IPS DF 4.7 (cell line): ENCODE measurements at regions not wholly inside any gene's neighbourhood (a gene's known extent, or its start where the extent isn't known, plus 50 kb on each side); places are given as distances from the start of the nearest gene placed in this dataset.

ENCODE experiments used
- DNase-seq: peaks from one replicate; pipeline ENCODE4 v3.0.0-alpha.2; 2013; ENCODE audit warnings: low spot score; ENCODE audit errors: extremely low read depth

DNA sequence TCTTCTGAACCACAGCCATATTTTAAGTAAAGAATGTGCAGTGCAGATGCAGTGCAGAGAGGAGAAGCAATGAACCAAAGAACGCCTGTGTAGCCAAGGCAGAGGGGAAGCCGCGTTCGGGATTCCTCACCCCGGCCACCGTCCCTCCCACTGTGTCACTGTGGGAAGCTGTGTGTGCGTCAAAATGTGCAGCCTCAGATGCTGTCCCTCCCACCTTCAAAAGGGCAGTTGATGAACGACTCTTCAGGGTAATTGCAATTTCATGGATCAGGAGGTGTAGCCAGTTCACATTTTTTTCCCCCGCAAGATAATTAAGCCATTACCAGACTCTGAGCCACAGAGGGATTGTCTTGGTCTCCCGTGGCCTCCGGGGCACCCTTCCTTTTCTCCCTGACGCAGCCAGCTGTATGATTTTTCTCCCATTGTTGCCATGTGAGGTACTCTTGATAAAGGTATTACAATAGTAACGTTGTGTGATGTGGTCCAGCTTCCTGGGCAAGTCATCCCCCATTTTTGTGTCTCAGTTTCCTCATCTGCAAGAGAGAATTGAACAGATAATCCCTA, 190.0 kb downstream of the FOXL1 start:
- no peak for DNase-seq

DNA sequence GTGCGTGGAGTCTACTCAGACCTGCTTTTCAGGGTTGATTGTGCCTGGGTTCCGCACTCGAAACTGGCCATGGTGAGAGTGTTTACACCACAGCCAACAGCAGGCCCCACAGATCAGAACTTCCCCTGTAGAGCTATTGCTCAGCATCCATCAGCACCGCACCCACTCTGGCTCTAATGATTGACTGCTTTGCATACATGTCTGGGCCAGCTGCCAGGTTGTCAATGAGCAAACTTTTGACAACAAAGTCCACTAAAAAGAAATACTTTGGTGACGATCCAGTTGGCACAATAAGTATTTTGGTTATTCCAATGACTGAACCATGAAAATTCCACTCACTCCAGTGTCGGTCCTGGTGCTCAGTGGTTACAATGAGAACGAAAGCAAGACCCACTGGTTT, 190.7 kb downstream of the FOXL1 start:
- no peak for DNase-seq

DNA sequence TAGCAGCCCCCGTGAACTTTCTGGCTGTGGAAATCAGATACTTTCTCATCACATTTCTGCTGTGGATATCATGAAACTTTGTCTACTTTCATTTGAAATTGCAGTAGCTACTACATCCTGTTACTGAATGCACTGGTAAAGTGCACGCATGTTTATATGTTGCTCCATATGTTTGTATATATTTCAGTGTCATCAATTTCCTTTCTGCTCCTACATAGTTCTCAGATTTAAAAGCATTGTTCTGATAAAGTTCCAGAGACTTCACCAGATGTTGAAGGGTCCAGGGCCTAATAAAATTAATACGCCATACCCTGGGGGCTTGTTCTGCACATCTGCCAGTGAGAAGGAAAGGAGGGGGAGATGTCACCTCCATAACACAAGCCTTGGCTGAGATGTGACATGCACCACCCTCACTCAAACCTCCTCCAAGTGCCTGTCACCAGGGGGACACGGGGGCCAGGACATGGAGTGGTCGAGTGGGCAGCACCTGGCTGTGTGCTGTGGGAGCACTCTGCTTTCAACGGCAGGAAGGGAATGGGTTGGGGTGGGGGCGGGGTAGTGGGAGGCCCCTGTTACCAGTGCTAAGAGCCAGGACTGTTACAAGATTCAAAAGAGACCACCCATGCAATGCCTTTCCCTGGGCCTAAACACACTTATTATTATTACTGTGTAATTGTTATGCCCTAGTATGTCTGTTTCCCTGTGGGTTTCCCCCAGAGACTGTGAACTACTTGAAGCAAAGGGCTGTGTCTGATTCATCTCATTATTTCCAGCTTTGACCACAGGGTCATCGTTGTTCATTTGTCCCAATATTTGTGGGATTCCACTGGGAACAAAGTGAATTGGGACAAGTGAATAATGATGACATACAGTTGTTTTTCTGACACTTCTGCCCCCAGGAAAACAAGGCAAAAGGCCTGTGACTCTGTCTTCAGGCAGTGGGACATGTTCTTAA, 193.4 kb downstream of the FOXL1 start:
- no peak for DNase-seq

DNA sequence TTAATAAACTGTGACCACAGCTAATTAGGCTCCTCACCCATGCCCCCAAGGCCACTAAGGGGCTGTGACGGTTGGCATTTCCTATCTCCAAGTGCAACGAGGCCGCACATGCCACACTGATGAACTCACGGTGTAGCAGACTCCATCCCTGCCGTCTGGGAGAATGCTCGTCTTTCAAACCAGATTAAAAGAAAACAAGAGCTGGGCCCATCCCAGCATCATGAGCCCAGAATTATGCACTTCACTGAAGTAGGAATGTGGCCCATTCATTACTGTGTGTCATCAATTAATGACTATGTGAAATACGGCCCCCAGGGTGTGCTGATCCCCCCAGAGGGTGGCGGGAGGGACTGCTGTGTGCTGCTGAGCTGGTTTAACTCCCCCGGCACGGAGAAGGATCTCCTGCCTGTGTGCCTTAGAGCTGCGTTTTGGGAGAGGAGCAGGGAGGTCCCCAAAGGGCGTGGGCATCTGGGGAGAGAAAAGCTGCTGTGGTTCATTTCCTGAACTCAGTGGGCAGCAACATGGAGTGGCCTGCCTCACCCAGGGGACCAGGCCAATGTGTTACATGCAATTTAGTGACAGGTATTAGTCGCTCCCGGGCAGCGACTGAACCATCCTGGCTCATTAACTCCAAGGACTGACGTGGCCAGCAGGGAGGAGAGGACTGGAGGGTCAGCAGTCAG, 194.5 kb downstream of the FOXL1 start:
- DNase-seq, result no peak

DNA sequence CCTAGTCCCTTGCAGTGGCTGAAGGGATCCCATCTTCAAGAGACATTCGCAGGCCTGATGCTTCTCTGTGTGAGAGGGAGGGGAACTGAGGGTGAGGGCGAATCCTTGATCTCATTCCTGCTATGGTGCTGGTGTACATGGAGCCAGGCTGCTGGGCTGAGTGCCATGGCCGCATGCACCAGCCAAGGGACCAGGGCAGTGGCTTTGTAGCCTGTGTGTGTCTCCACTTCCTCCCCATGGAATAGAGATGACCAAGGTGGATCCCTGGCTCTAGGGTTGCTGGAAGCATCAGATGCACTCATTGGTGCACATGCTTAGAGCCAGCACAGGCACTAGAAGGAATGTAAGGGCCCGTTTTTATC, 195.0 kb downstream of the FOXL1 start:
- no peak for DNase-seq

DNA sequence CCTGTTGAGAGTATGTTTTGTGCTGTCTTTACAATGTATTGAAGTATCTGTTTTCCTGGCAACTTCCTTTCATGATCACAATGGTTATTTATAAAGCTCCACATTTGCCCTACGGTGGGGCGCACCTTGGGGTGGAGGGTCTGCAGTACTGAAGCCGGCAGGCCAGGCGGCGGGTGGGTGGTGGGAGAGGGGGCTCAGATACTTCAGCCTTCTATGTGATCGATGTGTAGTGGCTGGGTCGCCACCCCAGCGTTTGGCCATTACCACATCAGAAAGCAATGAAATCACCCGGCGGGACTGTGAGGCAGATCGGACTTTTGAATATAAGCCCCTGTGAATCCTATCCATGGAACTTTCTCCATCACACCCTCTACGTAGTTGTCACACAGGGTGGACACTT, 196.6 kb downstream of the FOXL1 start:
- DNase-seq, result no peak

DNA sequence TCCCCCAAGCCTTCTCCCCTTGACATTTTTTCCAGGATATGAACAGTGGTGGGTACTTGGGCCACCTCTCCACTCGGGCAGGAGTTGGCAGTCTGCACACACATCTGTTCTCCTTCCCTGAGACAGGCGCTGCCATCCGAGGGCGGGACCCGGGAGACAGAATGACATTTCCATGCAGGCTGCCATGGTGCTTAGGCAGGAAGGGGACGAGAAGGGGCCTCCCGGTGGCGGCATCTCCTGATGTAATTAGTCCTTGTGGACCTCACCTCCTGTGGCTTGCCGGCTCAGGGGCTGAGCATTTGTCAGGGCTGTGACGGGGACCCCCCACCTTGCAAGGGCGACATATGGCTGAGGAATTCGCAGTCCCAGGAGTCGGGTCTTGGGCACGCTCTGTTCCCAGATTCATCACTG, 197.2 kb downstream of the FOXL1 start:
- DNase-seq, result no peak

DNA sequence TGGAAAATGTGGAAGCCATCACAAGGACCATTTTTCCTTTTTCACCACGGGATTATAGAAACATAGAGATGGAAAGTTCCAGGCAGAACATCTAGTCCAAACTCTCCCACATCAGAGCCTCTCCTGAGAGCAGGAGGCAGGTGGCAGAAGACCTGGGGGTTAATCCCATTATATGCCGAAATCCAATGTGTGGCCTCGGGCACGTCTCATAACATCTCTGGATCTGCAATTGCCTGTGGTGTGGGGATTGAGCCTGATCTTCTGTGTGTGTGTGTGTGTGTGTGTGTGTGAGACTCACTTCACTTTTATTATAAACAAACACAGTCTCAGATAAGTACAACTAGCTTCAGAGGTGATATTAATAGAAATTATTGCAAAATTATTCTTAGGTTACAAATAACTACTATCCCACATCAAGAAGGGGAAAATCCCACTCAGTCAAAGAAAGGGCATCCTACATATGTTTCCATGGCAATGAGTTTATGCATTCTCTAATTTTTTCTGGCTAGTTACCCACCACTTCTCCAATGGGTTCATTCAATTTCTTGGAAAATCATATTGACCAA, 199.1 kb downstream of the FOXL1 start:
- DNase-seq, result no peak

DNA sequence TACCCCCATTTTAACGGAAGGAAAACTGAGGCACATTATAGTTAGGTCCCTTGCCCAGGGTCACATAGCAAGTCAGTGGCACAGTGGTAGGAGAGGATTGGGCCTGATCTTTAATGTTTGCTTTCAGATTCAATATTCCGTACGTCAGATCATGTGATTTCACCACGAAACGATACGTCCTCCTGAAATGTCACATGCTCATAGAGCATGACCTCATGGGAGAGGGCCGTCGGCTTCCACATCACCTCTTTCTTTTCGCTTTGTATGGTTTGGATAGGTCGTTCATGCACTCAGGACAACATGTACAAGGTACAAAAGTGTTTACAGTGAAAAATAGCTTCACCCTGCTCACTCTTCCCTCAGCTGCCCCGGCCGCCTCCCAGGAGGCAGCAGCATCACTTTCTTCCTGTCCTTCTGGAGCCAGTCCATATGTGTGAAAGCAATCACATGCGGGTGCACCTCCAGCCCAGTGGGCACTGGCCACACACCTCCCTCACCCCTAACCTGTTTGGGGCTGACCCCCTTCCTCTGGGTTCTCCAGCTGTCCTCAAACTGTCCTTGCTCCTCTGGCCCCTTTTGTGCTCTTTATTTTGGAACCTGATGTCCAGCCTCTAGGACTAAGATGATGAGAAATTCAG, 199.9 kb downstream of the FOXL1 start:
- DNase-seq, result no peak

DNA sequence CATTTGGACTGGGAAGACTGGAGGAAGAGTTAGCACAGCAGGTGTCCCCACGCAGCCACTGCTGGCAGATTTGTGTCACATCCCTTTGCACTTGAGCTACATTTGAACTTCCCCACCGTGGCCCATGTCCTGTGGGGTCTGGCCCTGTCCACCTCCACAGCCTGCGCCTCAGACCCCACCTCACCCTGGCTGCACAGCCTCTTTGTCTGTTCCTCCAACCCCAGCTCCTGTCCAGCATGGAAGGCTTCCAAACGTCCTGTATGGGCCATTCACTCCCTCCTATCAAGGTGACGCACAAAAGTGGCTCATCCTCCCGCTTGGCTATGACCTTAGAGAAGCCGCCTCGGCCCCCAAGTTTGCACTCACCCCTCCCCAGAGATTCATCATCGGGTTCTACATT, 200.6 kb downstream of the FOXL1 start:
- DNase-seq, result no peak

DNA sequence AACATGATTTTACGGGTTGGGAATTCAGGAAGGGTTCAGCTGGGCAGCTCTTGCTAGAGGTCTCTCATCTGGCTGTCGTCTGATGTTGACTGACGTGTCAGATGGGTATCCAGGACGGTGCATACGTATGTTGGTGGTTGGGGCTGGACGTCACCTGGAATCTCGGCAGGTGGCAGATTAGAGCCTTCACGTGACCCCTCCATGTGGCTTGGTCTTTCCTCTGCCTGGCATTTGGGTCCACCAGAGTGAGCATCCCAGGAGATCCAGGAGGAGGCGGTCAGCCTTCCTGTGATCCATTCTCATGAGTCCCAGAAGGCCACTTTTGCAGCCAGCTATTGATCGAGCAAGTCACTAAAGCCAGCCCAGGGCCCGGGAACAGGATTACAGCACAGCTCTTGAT, 202.7 kb downstream of the FOXL1 start:
- DNase-seq, result no peak

DNA sequence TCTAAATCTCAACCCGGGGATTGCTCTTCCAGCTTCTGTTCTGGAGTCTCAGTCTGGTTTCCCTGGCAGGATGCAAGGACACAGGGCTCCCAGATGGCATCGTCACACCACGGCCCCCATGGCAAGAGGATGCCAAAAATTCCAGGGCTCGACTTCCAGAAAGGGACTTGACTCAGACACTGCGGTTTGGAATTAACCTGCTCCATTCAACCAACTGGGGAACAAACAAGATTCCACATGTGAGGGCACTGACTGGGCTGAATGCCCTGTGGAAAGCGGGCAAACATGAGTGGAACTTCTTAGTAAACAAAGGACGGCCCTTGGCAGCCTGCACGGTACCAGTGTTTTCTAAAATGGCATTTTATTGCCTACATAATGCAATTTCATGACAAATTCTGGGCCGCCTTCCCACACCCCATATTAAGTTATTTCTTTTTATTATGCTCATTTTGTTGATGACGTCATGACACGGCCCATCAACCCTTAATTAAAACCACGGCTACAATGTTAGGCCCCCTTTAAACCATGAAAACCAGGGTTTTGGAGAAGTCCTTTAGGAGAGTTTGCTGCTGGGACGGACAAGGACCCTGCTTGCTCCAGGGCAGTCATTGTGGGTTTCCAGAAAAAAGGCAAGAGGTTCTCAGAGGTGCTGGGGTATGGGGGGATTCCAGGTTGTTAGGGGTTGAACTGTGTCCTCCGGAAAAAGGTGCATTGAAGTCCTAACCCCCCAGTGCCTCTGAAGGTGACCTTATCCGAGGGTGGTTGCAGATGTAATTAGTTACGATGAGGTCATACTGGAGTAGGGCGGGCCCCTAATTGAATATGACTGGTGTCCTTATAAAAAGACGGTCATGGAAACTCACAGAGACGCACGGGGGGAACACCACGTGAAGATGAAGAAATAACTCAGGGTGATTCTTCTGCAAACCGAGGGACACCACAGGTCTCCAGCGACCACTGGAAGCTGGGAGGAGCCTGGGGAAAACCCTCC, 205.6 kb downstream of the FOXL1 start:
- no peak for DNase-seq

DNA sequence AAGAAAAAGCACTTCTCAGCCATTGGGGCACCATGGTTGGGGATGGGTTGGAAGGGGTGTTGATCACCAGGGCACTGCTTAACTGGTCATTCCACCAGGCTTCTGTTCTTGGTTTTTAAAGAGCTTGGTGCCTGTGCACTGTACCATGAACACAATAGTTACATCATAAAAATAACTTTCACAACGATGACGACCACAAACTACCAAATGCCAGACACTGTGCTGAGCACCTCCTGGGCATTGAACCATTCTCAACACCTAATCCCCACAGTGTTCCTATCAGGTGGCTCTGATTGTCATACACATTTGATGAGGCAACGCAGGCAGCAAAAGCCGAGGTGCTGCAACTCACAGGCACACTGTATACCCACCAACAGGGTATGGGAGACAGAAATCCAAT, 208.0 kb downstream of the FOXL1 start:
- no peak for DNase-seq

DNA sequence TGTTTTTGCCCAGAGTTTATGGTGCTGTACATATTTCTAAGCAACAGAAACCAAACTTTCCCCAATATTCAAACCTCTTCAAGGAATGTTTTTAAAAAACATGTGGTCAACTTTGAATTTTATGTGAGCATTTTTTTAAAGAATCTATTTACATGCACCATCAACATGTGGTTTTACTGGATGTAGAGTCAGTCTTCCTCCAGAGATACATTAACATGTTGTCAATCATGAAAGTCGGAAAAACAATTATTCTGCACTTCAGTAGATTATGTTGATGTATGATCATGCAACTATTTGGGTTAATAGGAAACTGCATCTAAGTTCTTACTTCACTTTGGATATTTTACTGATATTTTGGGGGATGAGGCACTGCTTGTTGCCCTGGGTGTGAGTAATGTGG, 208.6 kb downstream of the FOXL1 start:
- no peak for DNase-seq

DNA sequence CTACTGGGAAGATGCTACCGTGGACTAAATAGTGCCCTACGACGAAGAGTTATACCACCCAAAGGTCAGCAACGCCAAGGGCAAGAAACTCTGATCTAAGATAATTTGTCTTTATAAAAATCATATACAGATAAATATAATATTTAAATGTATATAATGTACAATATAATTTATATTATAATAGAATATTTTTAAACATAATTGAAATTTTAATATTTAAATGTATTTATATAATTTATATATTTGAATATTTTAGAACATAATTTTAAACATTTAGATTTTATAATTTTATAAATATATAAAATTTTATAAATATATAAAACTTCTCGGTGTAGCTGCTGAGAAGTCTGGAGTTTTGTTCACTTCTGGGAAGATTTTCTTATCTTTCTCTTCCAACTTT, 209.2 kb downstream of the FOXL1 start:
- no peak for DNase-seq

DNA sequence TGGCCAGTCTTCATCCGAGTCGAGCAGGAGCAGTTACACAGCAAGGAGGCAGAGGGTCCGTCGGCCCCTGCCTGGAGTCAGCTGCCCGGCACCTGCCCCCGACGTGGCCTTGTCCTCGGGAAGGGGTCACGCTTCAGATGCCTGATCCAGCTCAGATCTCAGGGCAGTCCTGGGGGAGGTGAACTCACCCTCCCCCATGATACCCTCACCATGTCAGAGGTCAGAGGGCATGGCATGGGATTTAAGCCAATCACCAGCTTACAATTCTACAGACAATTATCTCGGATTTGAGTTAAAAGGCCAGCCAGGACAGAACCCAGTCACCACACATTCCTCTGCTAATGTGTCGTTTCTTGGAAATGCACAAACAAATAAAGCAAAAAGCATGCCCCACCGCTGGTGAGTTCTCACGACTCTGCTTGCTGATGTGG, 211.3 kb downstream of the FOXL1 start:
- no peak for DNase-seq

DNA sequence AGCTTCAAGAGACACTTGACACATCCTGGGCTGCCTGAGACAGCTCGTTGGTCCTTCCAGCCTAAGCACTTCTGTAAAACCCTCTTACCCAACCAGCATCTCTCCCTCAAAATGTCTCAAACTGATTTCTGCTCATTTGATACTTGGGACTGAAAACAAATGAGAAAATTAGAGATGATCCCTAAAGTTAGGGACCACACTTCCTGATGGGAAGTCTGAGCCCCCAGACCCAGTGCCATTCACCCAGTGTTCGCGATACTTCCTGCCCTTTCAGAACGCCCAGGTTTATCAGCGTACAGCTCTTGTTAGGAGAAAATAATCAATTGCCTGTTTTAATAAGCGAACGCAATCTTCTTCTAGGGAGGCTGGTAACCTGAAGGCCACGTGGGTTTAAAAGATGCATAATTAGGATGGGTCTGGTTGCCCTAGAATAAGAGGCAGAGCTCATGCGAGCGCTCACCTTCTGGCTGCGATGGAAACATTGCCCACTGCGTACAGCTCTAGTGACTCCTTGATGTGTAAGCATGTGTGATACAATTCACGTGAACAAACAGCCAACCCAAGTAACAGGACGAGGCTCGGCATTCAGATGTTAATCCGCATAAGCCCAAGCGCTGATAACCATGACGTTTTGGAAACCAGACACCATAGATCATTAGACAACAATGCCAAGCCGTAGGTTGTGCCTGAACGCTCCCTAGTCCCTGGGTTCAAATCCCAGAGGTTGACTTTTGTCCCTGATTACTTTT, 213.1 kb downstream of the FOXL1 start:
- DNase-seq, result no peak

DNA sequence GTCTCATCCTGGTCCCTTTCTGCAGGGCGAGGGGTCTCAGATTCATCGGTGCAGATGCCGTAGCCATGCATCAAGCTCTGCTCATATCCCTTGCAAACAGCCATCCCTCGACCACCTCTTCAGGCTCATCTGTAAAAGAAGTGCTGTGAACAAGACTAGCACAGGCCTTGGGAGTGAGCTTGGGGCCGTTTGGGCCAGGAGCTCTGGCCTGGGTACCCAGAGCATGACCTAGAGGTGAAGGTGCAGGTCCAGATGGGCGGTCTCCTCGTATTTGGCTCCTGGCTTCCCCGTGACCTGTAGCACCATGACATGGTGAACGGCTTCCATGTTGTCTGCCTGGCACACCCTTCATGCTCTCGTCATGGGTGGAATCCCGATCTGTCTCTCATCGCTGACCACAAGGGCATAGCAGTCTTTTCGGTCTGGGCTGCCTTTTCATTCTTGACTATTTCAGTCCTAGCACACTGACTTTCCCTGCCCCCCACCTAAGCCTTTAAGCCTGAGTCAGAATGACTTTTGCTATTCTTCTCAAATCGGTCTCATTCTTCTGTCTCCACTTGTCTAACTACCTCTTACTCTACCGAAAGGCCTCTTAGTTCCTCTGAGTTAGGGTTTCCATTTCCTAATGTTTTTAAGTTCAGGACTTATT, 216.0 kb downstream of the FOXL1 start:
- no peak for DNase-seq

DNA sequence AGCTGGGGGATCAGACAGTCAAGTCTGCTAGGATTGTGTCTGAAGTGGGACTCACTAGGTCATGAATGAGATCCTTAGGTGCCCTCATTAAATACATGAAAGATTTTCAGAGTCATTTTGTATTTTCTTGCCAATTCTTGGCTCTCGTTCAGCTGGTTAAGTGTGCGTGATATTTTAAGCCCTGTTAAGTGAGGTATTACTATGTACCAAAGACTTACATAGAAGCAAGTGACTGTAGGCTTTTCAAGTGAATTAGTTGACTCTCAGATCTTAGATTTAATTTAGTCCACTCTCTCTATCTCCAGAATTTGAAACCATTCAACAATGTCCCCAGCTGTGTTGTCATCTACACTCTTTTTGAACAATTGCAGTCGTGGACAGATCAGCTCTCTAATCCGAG, 219.4 kb downstream of the FOXL1 start:
- DNase-seq, result no peak
